Frontal cortex (tissue), 3 donors: ENCODE measurements at regions not wholly inside any gene's neighbourhood (a gene's known extent, or its start where the extent isn't known, plus 50 kb on each side); places are given as distances from the start of the nearest gene placed in this dataset.
"Not testable (repeated sequence)": the region's sequence is repeated elsewhere in the genome, so short reads cannot be mapped to it uniquely, and the experiment has no call there.

Experiments
- DNase-seq, 2 donors: peaks; one replicate each; pipeline ENCODE4 v3.0.0; 2012; ENCODE audit warnings: low spot score in 2 of 2
- FAIRE-seq: peaks from 2 replicates; lab custom pipeline; 2012; peaks lifted over from hg19 to GRCh38; lab: Jason Lieb, UNC
- donor health status: control.
- donor health status: control.
- donor health status: control.

- FAIRE-seq (no peak), DNase-seq (no peak)
Measured at GRCh38 chr7:136479922-136480321, 388.5 kb upstream of the CHRM2 start.

- FAIRE-seq (no peak), DNase-seq (no peak)
Measured at GRCh38 chr7:136470179-136470578, 398.3 kb upstream of the CHRM2 start.

- DNase-seq (no peak), FAIRE-seq (no peak)
Measured at GRCh38 chr7:136452949-136453348, 415.5 kb upstream of the CHRM2 start.

GRCh38 chr7:136446751-136447150 lies 421.7 kb upstream of the CHRM2 start:
- FAIRE-seq (no peak), DNase-seq (no peak)

- FAIRE-seq: no peak
- DNase-seq: no peak
Measured at GRCh38 chr7:136441835-136442234, 426.6 kb upstream of the CHRM2 start.

- not testable (repeated sequence) for FAIRE-seq, DNase-seq
Measured at GRCh38 chr7:136431736-136432135, 436.7 kb upstream of the CHRM2 start.

- FAIRE-seq (no peak), DNase-seq (no peak)
Measured at GRCh38 chr7:136424058-136424457, 444.4 kb upstream of the CHRM2 start.

GRCh38 chr7:136419740-136420139 lies 442.6 kb upstream of the MTPN start:
- not testable (repeated sequence) for DNase-seq, FAIRE-seq

GRCh38 chr7:136412952-136413351 lies 435.8 kb upstream of the MTPN start:
- DNase-seq (no peak), FAIRE-seq (no peak)

GRCh38 chr7:136405931-136406777 lies 429.0 kb upstream of the MTPN start:
- FAIRE-seq (no peak), DNase-seq (peak in 1 of 2 donors; percentile 21)

GRCh38 chr7:136403591-136403990 lies 426.4 kb upstream of the MTPN start:
- FAIRE-seq (no peak), DNase-seq (no peak)

- FAIRE-seq (no peak), DNase-seq (no peak)
Measured at GRCh38 chr7:136400877-136401276, 423.7 kb upstream of the MTPN start.

- no peak for DNase-seq
Measured at GRCh38 chr7:136399385-136399784, 422.2 kb upstream of the MTPN start.

GRCh38 chr7:136392856-136393255 lies 415.7 kb upstream of the MTPN start:
- no peak for FAIRE-seq

More at GRCh38 chr7:136399385-136399784, 422.2 kb upstream of the MTPN start:
- no peak for FAIRE-seq

GRCh38 chr7:136391371-136391770 lies 414.2 kb upstream of the MTPN start:
- no peak for FAIRE-seq

More at GRCh38 chr7:136392856-136393255, 415.7 kb upstream of the MTPN start:
- DNase-seq: no peak

GRCh38 chr7:136389933-136390332 lies 412.8 kb upstream of the MTPN start:
- DNase-seq: no peak
- no peak for FAIRE-seq

More at GRCh38 chr7:136391371-136391770, 414.2 kb upstream of the MTPN start:
- no peak for DNase-seq

- no peak for DNase-seq
- no peak for FAIRE-seq
Measured at GRCh38 chr7:136386876-136387275, 409.7 kb upstream of the MTPN start.

- FAIRE-seq: not testable (repeated sequence)
Measured at GRCh38 chr7:136371409-136371808, 394.2 kb upstream of the MTPN start.

GRCh38 chr7:136370137-136370536 lies 393.0 kb upstream of the MTPN start:
- FAIRE-seq (no peak), DNase-seq (no peak)

More at GRCh38 chr7:136371409-136371808, 394.2 kb upstream of the MTPN start:
- not testable (repeated sequence) for DNase-seq

- FAIRE-seq: no peak
Measured at GRCh38 chr7:136369225-136369624, 392.1 kb upstream of the MTPN start.

GRCh38 chr7:136359333-136359903 lies 382.3 kb upstream of the MTPN start:
- DNase-seq (no peak), FAIRE-seq (no peak)

More at GRCh38 chr7:136369225-136369624, 392.1 kb upstream of the MTPN start:
- no peak for DNase-seq
